NOMO-1 treated with dmso at 0.1 percent for 144 hours (cell line): ENCODE measurements at regions not wholly inside any gene's neighbourhood (a gene's known extent, or its start where the extent isn't known, plus 50 kb on each side); places are given as distances from the start of the nearest gene placed in this dataset.

ENCODE experiments used
- DNase-seq: peaks from one replicate; lab custom pipeline; 2025; ENCODE audit not compliant: unreplicated experiment; lab: John Stamatoyannopoulos, UW

GRCh38 chr13:64962404-64962803 lies 2267.7 kb downstream of the PCDH9 start:
- no peak for DNase-seq

DNA sequence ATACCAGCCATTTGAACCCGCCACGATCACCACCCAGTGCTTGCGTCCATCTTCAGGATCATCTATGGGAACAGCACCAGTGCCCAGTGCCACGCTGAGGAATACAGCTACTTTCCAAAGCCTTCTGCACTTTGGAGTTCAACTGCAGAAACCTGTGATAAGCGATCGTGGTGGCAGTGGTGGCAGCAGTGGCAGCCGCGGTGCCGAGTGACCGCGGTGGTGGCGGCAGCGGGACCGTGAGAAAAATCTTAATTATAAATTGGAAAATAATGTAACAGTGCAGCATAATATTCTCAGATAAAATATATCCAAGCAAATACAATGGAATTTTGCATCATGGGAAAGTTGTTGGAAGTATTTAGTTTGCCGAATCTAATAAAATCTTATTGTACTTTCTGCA lies 2270.9 kb downstream of the PCDH9 start:
- no peak for DNase-seq

DNA sequence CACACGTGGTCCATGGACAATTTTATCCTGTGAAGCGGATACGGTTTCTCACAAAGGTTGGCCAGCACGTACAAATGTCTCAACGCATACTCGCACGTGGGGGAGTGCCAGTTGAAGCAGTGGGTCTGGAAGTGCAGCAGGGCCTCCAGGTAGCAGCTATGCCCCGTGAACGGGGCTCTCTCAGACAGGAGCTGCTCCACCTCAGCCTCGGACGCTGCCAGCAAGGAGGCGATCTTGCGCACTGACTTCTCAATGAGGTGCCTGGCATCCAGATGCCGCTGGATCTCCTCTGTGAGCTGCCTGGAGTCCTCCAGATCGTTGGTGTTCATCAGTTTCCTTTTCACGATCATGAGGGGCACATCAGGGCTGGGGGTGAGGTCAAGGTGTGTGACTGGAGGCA lies 2272.0 kb downstream of the PCDH9 start:
- no peak for DNase-seq

DNA sequence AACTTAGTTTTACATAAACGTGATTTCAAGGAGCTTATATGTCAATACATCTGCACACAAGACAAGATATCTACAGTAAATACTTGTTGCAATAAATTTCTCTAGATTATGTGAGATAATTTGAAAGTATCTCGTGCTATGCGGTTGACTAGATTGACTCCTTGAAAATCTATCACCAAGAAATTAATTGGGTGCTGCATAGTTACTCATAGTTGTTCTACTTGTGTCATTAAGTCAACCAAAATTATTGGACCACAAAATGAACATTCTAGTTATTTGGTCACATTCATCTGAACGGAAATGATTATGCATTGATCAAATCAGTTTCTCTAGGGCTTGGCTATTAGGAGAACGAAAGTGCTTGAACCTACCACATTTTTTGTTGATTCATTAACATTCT lies 2291.5 kb downstream of the PCDH9 start:
- no peak for DNase-seq

GRCh38 chr13:64937302-64937701 lies 2292.8 kb downstream of the PCDH9 start:
- DNase-seq = no peak

DNA sequence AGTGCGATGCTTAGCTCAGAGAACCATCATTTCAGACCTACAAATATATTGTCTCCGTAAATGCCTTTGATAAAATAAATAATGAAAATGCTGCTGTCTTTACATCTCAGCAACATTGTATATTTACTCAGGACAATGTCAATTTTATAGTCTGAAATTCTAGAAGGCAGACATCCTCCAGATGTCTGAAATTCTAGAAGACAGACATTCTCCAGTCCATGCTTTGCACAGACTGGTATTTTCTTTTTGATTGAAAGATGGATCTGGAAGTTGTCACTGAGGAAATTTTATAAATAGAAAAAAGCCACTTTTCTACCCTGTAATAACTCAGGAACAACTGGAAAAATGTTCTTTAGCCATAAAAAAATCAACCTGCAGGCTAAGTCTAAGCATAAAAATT lies 2293.3 kb downstream of the PCDH9 start:
- DNase-seq = no peak

GRCh38 chr13:64935441-64935840 lies 2294.7 kb downstream of the PCDH9 start:
- DNase-seq = no peak

- DNase-seq = no peak
Measured at GRCh38 chr13:64934569-64935362, 2295.4 kb downstream of the PCDH9 start.

GRCh38 chr13:64930636-64931035 lies 2299.5 kb downstream of the PCDH9 start:
- DNase-seq = no peak

GRCh38 chr13:64928696-64929499 lies 2301.2 kb downstream of the PCDH9 start:
- DNase-seq = no peak

GRCh38 chr13:64925727-64926126 lies 2304.4 kb downstream of the PCDH9 start:
- no peak for DNase-seq

GRCh38 chr13:64925284-64925683 lies 2304.9 kb downstream of the PCDH9 start:
- no peak for DNase-seq

GRCh38 chr13:64924401-64924800 lies 2305.7 kb downstream of the PCDH9 start:
- DNase-seq = no peak

- no peak for DNase-seq
Measured at GRCh38 chr13:64917566-64917965, 2312.6 kb downstream of the PCDH9 start.

DNA sequence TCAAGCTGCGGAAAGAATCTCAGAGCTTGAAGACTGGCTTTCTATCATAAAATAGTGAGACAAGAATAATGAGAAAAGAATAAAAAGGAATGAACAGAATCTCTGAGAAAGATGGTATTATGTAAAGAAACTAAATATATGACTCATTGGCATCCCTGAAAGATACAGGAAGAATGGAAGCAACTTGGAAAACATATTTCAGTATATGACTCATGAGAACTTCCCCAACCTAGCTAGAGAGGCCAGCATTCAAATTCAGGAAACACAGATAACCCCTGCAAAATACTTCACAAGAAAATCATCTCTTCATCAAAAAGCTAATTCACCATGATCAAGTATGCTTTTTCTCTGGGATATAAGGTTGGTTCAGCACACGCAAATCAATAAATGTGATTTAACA lies 2318.0 kb downstream of the PCDH9 start:
- no peak for DNase-seq

DNA sequence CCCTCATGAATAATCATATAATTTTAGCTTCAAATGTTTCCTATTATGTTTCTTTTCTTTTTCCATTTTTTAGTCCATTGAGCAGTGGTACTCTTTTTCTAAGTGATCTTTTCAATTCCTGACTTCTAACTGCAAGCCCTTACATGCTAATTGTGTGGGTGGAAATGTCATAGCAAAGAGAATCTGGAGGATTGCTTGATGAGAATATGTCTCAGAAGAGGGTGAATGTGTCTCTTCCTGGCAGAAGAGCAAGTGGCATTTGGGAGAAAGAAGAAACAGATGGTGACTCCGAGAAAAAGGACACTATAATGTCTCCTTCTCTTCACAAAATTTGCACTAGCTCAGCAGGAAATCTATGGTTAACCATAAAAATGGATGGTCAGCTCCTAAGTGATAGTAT lies 2320.0 kb downstream of the PCDH9 start:
- DNase-seq = no peak

GRCh38 chr13:64909184-64909583 lies 2321.0 kb downstream of the PCDH9 start:
- DNase-seq = no peak

DNA sequence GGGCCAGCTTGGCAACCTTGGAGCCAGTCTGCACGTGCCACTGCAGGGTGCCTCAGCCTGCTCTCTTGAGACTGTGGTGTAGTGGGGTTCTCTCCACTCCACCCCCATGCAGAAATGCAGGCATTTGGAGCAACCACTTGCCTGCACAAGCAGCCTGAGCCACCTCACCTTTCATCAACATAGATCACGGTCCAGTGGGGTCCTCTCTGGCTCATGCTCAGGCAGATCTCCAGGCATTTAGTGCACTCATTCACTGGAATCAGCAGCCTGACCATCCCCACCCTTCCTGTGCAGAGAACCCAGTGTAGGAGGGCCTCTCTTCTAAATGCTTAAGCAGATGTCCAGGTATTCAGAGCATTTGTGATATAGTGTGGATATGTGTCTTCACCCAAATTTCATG lies 2330.1 kb downstream of the PCDH9 start:
- no peak for DNase-seq

GRCh38 chr13:64884976-64885375 lies 2345.2 kb downstream of the PCDH9 start:
- DNase-seq = no peak

DNA sequence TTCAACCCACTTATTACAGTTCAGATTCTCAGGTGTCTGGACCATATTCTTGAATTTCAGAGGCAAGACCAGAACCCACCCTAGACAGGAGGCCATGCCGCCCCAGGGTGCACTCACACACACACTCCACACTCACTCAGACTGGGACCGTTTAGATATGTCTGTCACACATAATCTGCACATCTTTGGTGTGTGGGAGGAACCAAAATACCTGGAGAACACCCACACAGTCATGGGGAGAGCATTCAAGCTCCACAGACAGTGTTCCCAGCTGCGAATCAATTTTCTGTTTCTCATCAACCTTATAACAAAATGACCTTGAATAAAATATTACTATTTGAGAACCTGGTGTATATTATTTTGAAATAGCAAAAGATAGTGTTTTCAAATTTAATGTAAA lies 2353.0 kb downstream of the PCDH9 start:
- no peak for DNase-seq

- no peak for DNase-seq
Measured at GRCh38 chr13:64871742-64872141, 2358.4 kb downstream of the PCDH9 start.

GRCh38 chr13:64869539-64869938 lies 2360.6 kb downstream of the PCDH9 start:
- DNase-seq = no peak
